Caco-2 (cell line): ENCODE measurements at regions not wholly inside any gene's neighbourhood (a gene's known extent, or its start where the extent isn't known, plus 50 kb on each side); places are given as distances from the start of the nearest gene placed in this dataset.

ENCODE experiments used
- BruUV-seq: library from RNA; stranded (reverse); fragments of 400-500 nt; replicated peaks from 2 replicates; lab custom pipeline; 2021; lab: Mats Ljungman, UMichigan
- CTCF ChIA-PET: fragments of 300-600 bp; sonication (Branson Sonifier 250); formaldehyde crosslinking; loops from one replicate; lab custom pipeline; 2022; ENCODE audit warnings: antibody characterized with exemption; lab: Charles Lee
- POLR2A ChIA-PET: fragments of 300-600 bp; sonication (Branson Sonifier 250); formaldehyde crosslinking; loops from one replicate; lab custom pipeline; 2022; ENCODE audit warnings: antibody characterized with exemption; lab: Charles Lee
- DNase-seq, 2 experiments: peaks; one replicate each; pipeline versions ENCODE4 v3.0.0 to v3.0.0-alpha.2; 2020 to 2022
- H3K27me3 ChIP-seq: replicated peaks from 2 replicates; pipeline ENCODE4 v1.6.0; 2011; ENCODE audit warnings: low read length; ENCODE audit not compliant: control insufficient read depth, insufficient read depth
- H3K36me3 ChIP-seq: 2 replicates; pipeline ENCODE4 v1.5.1; 2011; ENCODE audit warnings: low read length; ENCODE audit not compliant: control insufficient read depth, insufficient read depth
- H3K4me1 ChIP-seq: fragments of 250-450 bp; sonication (Bioruptor Pico); 2 replicates; pipeline ENCODE4 v1.5.1; 2020; ENCODE audit warnings: mild to moderate bottlenecking
- H3K4me3 ChIP-seq: 2 replicates; pipeline ENCODE4 v1.5.1; 2011; ENCODE audit warnings: low read depth, mild to moderate bottlenecking, control low read depth, low read length
- H3K9me3 ChIP-seq: fragments of 250-450 bp; sonication (Bioruptor Pico); 2 replicates; pipeline ENCODE4 v1.5.1; 2020; ENCODE audit warnings: mild to moderate bottlenecking, moderate library complexity
- H3K27ac Mint-ChIP-seq: one replicate; pipeline ENCODE4 v1.8.0; 2022; ENCODE audit warnings: mixed read lengths; ENCODE audit not compliant: unreplicated experiment
- H3K27me3 Mint-ChIP-seq: one replicate; pipeline ENCODE4 v1.8.0; 2022; ENCODE audit warnings: mixed read lengths; ENCODE audit not compliant: insufficient read depth, unreplicated experiment
- H3K36me3 Mint-ChIP-seq: one replicate; pipeline ENCODE4 v1.8.0; 2022; ENCODE audit warnings: mild to moderate bottlenecking, mixed read lengths; ENCODE audit not compliant: insufficient read depth, unreplicated experiment
- H3K4me1 Mint-ChIP-seq: one replicate; pipeline ENCODE4 v1.8.0; 2022; ENCODE audit warnings: low read depth, mixed read lengths; ENCODE audit not compliant: unreplicated experiment
- H3K4me3 Mint-ChIP-seq: one replicate; pipeline ENCODE4 v1.8.0; 2022; ENCODE audit warnings: mild to moderate bottlenecking, moderate library complexity, mixed read lengths; ENCODE audit not compliant: unreplicated experiment
- H3K9me3 Mint-ChIP-seq: one replicate; pipeline ENCODE4 v1.8.0; 2022; ENCODE audit warnings: mixed read lengths; ENCODE audit not compliant: unreplicated experiment
- CTCF ChIP-seq, 2 experiments: fragments of 200-600 bp in 1 of 2; IDR thresholded peaks; 1 replicate in 1 of 2; 2 replicates in 1 of 2; pipeline versions ENCODE4 v1.5.1 to v1.8.0; 2011 to 2022; ENCODE audit warnings: antibody characterized with exemption in 1 of 2, control low read depth in 1 of 2, inconsistent platforms in 1 of 2, low read depth in 1 of 2, low read length in 1 of 2, mild to moderate bottlenecking in 1 of 2, moderate library complexity in 1 of 2; ENCODE audit not compliant: insufficient read depth in 1 of 2, severe bottlenecking in 1 of 2, unreplicated experiment in 1 of 2
- intact Hi-C: fragments of 100-400 bp; cut with micrococcal nuclease; formaldehyde crosslinking; loops from one replicate; pipeline ENCODE4 v1.10.0; 2022; ENCODE audit not compliant: unreplicated experiment

- intact Hi-C loops = no loop called here
- peaks cover 13% of the 10 kb centered on the region for H3K9me3 Mint-ChIP-seq
- ChIA-PET CTCF (no interaction called here), POLR2A (interaction anchor here (1.4 kb wide), 1 partner anchor 112 kb away, joined by 6 read pairs; the partner anchor contains the start of gene EIF4G2)
- Histone ChIP-seq H3K4me3 (no peak overlapping the region), H3K9me3 (peaks cover 14% of the 10 kb centered on the region; the same call in 1 of the 2 replicates), H3K27me3 (no peaks in the 10 kb centered on the region), H3K4me1 (peaks cover 22% of the 10 kb centered on the region), H3K36me3 (no peaks in the 10 kb centered on the region)
- no peak for TF ChIP-seq CTCF (IDR thresholded peaks at IDR 0.05; ENCODE audit: insufficient read depth in 1 of 2, low read depth in 1 of 2, low read length in 1 of 2, severe bottlenecking in 1 of 2, unreplicated experiment in 1 of 2)
- no peak for DNase-seq
- H3K4me1 Mint-ChIP-seq = peaks cover 13% of the 10 kb centered on the region
- H3K36me3 Mint-ChIP-seq = no peaks in the 10 kb centered on the region
- no peak overlapping the region for H3K27ac Mint-ChIP-seq
- BruUV-seq = no TSS peak
- no peaks in the 10 kb centered on the region for H3K27me3 Mint-ChIP-seq
- no peak overlapping the region for H3K4me3 Mint-ChIP-seq
Measured at GRCh38 chr11:10920875-10921274, 63.0 kb upstream of the ZBED5 start.

- Histone ChIP-seq H3K27me3 (no peaks in the 10 kb centered on the region), H3K36me3 (no peaks in the 10 kb centered on the region), H3K9me3 (peaks cover 14% of the 10 kb centered on the region; the same call in 1 of the 2 replicates), H3K4me1 (peaks cover 15% of the 10 kb centered on the region), H3K4me3 (no peak overlapping the region)
- Mint-ChIP-seq H3K4me3 (peak overlapping the region; percentile 57), H3K9me3 (peaks cover 13% of the 10 kb centered on the region), H3K36me3 (no peaks in the 10 kb centered on the region), H3K4me1 (peaks cover 6% of the 10 kb centered on the region), H3K27ac (peak overlapping the region; percentile 61), H3K27me3 (no peaks in the 10 kb centered on the region)
- ChIA-PET POLR2A (interaction anchor here (1.4 kb wide), 1 partner anchor 111 kb away, joined by 6 read pairs; the partner anchor contains the start of gene EIF4G2), CTCF (interaction anchor here (0.6 to 1.0 kb wide), 4 partner anchors 14 to 110 kb away, joined by 3 to 4 read pairs (median 3); no protein-coding TSS in a partner anchor)
- BruUV-seq = no TSS peak
- peak in 1 of 2 experiments; percentile 46 for DNase-seq
- intact Hi-C loops = no loop called here
- no peak for TF ChIP-seq CTCF (IDR thresholded peaks at IDR 0.05; ENCODE audit: insufficient read depth in 1 of 2, low read depth in 1 of 2, low read length in 1 of 2, severe bottlenecking in 1 of 2, unreplicated experiment in 1 of 2)
Measured at GRCh38 chr11:10920205-10920604, 62.4 kb upstream of the ZBED5 start.

- Mint-ChIP-seq H3K36me3 (no peaks in the 10 kb centered on the region), H3K4me3 (no peak overlapping the region), H3K27me3 (no peaks in the 10 kb centered on the region), H3K9me3 (peaks cover 13% of the 10 kb centered on the region), H3K27ac (no peak overlapping the region), H3K4me1 (no peaks in the 10 kb centered on the region)
- no peaks in the 10 kb centered on the region for H3K36me3 ChIP-seq
- no TSS peak for BruUV-seq
- H3K9me3 ChIP-seq = peaks cover 14% of the 10 kb centered on the region; the same call in 1 of the 2 replicates
- no peak for DNase-seq
- ChIA-PET CTCF (no interaction called here), POLR2A (no interaction called here)
- no peak overlapping the region for H3K4me3 ChIP-seq
- TF ChIP-seq CTCF (IDR thresholded peaks at IDR 0.05; ENCODE audit: insufficient read depth in 1 of 2, low read depth in 1 of 2, low read length in 1 of 2, severe bottlenecking in 1 of 2, unreplicated experiment in 1 of 2) = no peak
- intact Hi-C loops = no loop called here
- H3K4me1 ChIP-seq = 0 out of 2 replicates have a peak, but pooled peaks cover 4% of the 10 kb centered on the region
- no peaks in the 10 kb centered on the region for H3K27me3 ChIP-seq
Measured at GRCh38 chr11:10918698-10919097, 60.8 kb upstream of the ZBED5 start.
